GM21619 (cell line): ENCODE measurements at regions not wholly inside any gene's neighbourhood (a gene's known extent, or its start where the extent isn't known, plus 50 kb on each side); places are given as distances from the start of the nearest gene placed in this dataset.
A peak's percentile ranks its signal among the peaks of the same experiment; 100 is the strongest.
"Not testable (repeated sequence)": the region's sequence is repeated elsewhere in the genome, so short reads cannot be mapped to it uniquely, and the experiment has no call there.

Experiments used
- ATAC-seq: cut with Tn5 transposase; IDR thresholded peaks from one replicate; pipeline ENCODE4 v1.9.1; 2021; ENCODE audit not compliant: unreplicated experiment

GRCh38 chr6:27807441-27808241, 104.6 kb downstream of the OR2B2 start:
- ATAC-seq = peak; percentile 58

GRCh38 chr6:27806981-27807440, 105.2 kb downstream of the OR2B2 start:
- no peak for ATAC-seq

GRCh38 chr6:27805347-27805746, 106.8 kb downstream of the OR2B2 start:
- no peak for ATAC-seq

GRCh38 chr6:27804851-27805250, 107.3 kb downstream of the OR2B2 start:
- no peak for ATAC-seq

GRCh38 chr6:27800731-27801373, 111.3 kb downstream of the OR2B2 start:
- ATAC-seq = no peak

GRCh38 chr6:27797960-27798359, 114.2 kb downstream of the OR2B2 start:
- ATAC-seq = no peak

GRCh38 chr6:27796736-27797481, 115.3 kb downstream of the OR2B2 start:
- not testable (repeated sequence) for ATAC-seq

- ATAC-seq = no peak
These were observed 116.3 kb downstream of the OR2B2 start for GRCh38 chr6:27795697-27796494.

- ATAC-seq = no peak
These were observed 120.8 kb downstream of the OR2B2 start for GRCh38 chr6:27791182-27791943.

- not testable (repeated sequence) for ATAC-seq
These were observed 123.8 kb downstream of the OR2B2 start for GRCh38 chr6:27788376-27788775.

GRCh38 chr6:27786048-27786447, 126.1 kb downstream of the OR2B2 start:
- ATAC-seq = no peak

GRCh38 chr6:27785294-27785693, 126.9 kb downstream of the OR2B2 start:
- no peak for ATAC-seq

- no peak for ATAC-seq
These were observed 129.4 kb downstream of the OR2B2 start for GRCh38 chr6:27782748-27783147.

GRCh38 chr6:27778625-27779417, 133.4 kb downstream of the OR2B2 start:
- ATAC-seq = no peak

- ATAC-seq = no peak
These were observed 134.4 kb downstream of the OR2B2 start for GRCh38 chr6:27777614-27778355.

- ATAC-seq = no peak
These were observed 135.1 kb downstream of the OR2B2 start for GRCh38 chr6:27777126-27777525.

GRCh38 chr6:27776504-27776903, 135.7 kb downstream of the OR2B2 start:
- ATAC-seq = no peak

GRCh38 chr6:27775796-27776184, 136.4 kb downstream of the OR2B2 start:
- ATAC-seq = no peak
